ENCODE measurements at regions not wholly inside any gene's neighbourhood (a gene's known extent, or its start where the extent isn't known, plus 50 kb on each side); places are given as distances from the start of the nearest gene placed in this dataset.

- no peak overlapping the region for H3K23ac ChIP-seq (ENCODE audit: insufficient read length)
- CTCF ChIA-PET (ENCODE audit: partially characterized antibody) = interaction anchor here (1.0 kb wide), 1 partner anchor 594 kb away, joined by 3 read pairs; no protein-coding TSS in a partner anchor
- H2BK15ac ChIP-seq (ENCODE audit: low read length) = no peak overlapping the region
- no peaks in the 10 kb centered on the region for H3K23me2 ChIP-seq (ENCODE audit: low read depth, low read length)
- H2BK12ac ChIP-seq (ENCODE audit: low read depth, low read length) = no peak overlapping the region
- H3K27me3 ChIP-seq (replicated peaks in 1 of 4; ENCODE audit: control insufficient read depth in 3 of 4, extremely low read depth in 1 of 4, insufficient read depth in 3 of 4, low read length in 3 of 4) = no peaks in the 10 kb centered on the region
- no peak for TF ChIP-seq CHD2 (IDR thresholded peaks at IDR 0.05; ENCODE audit: low read length)
- TF ChIP-seq, protein P1, sequence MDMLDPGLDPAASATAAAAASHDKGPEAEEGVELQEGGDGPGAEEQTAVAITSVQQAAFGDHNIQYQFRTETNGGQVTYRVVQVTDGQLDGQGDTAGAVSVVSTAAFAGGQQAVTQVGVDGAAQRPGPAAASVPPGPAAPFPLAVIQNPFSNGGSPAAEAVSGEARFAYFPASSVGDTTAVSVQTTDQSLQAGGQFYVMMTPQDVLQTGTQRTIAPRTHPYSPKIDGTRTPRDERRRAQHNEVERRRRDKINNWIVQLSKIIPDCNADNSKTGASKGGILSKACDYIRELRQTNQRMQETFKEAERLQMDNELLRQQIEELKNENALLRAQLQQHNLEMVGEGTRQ (IDR thresholded peaks at IDR 0.05; ENCODE audit: low read length) = no peak
- TF ChIP-seq SIN3A (conservative IDR thresholded peaks at IDR 0.05 in 1 of 2, IDR thresholded peaks at IDR 0.05 in 1 of 2; ENCODE audit: low read depth in 1 of 2, low read length in 2 of 2) = no peak
- no peak for TF ChIP-seq SAP30 (IDR thresholded peaks at IDR 0.05; ENCODE audit: insufficient read depth, insufficient replicate concordance, low read length)
- TF ChIP-seq POLR2AphosphoS5 (IDR thresholded peaks at IDR 0.05; ENCODE audit: low read depth, low read length) = no peak
- H3K4ac ChIP-seq (replicated peaks; ENCODE audit: insufficient read length, low read depth, low read length) = no peak overlapping the region
- H3K18ac ChIP-seq (ENCODE audit: extremely low read depth, low read length) = no peak overlapping the region
- no peak for DNase-seq (ENCODE audit: low read depth in 1 of 2, low spot score in 2 of 2)
- no peaks in the 10 kb centered on the region for H3K79me1 ChIP-seq (ENCODE audit: low read depth, low read length)
- H3K9ac ChIP-seq (replicated peaks in 1 of 4; ENCODE audit: extremely low read depth in 1 of 4, low read depth in 3 of 4, low read length in 3 of 4) = no peak overlapping the region
- H4K8ac ChIP-seq (ENCODE audit: extremely low read depth, insufficient read depth, low read length) = no peak overlapping the region
- H3K4me2 ChIP-seq (ENCODE audit: insufficient read depth in 1 of 2, low read depth in 2 of 2, low read length in 2 of 2) = no peak overlapping the region
- H4K5ac ChIP-seq (ENCODE audit: insufficient read length, low read depth, low read length) = no peak overlapping the region
- H3K27ac ChIP-seq (ENCODE audit: low read depth, low read length) = no peak overlapping the region
- WGBS, 2 experiments (ENCODE audit: extremely low coverage in 1 of 2, insufficient coverage in 1 of 2, insufficient read length in 1 of 2, insufficient replicate concordance in 2 of 2, low coverage in 1 of 2, low lambda C conversion rate in 2 of 2, missing lambda C conversion rate in 1 of 2) = 89% methylated on average over 8 of the region's 8 CpGs; no CpG with 5 or more reads in 1 of the 2 experiments
- H3K9me3 ChIP-seq (ENCODE audit: insufficient read depth in 2 of 2, low read depth in 1 of 2, low read length in 1 of 2) = no peaks in the 10 kb centered on the region
- POLR2A ChIA-PET (ENCODE audit: partially characterized antibody) = no interaction called here
- H3K14ac ChIP-seq (ENCODE audit: insufficient read length) = no peak overlapping the region
- FAIRE-seq = no peak
- H2BK120ac ChIP-seq (replicated peaks; ENCODE audit: low read depth, low read length) = no peak overlapping the region
- H2BK5ac ChIP-seq (ENCODE audit: low read depth, low read length) = no peak overlapping the region
- no peak overlapping the region for H2AFZ ChIP-seq (ENCODE audit: low read length)
- H2BK20ac ChIP-seq (ENCODE audit: low read length) = no peak overlapping the region
- no peaks in the 10 kb centered on the region for H3K36me3 ChIP-seq (ENCODE audit: control insufficient read depth in 2 of 4, insufficient read depth in 4 of 4, low read length in 3 of 4)
- no peak overlapping the region for H3K4me3 ChIP-seq (ENCODE audit: extremely low read depth in 1 of 4, insufficient read depth in 2 of 4, low read depth in 3 of 4, low read length in 4 of 4)
- H3K79me2 ChIP-seq (ENCODE audit: control insufficient read depth in 1 of 2, insufficient read depth in 2 of 2, low read length in 2 of 2) = no peaks in the 10 kb centered on the region
- no peaks in the 10 kb centered on the region for H4K20me1 ChIP-seq (replicated peaks in 1 of 2; ENCODE audit: control insufficient read depth in 1 of 2, insufficient read depth in 2 of 2, low read length in 2 of 2)
- H2AK5ac ChIP-seq (ENCODE audit: low read depth, low read length) = no peak overlapping the region
- H4K91ac ChIP-seq (replicated peaks; ENCODE audit: insufficient read length, low read length) = no peak overlapping the region
- H3K56ac ChIP-seq (replicated peaks; ENCODE audit: insufficient read length, low read depth, low read length) = no peak overlapping the region
- H3K4me1 ChIP-seq (replicated peaks in 1 of 4; ENCODE audit: control insufficient read depth in 3 of 4, insufficient read depth in 4 of 4, low read length in 3 of 4) = no peaks in the 10 kb centered on the region
Observed at GRCh38 chr7:69338144-69338543, 260.1 kb upstream of the AUTS2 start.

Measured in H1 (cell line).